HepG2 (cell line): ENCODE measurements at regions not wholly inside any gene's neighbourhood (a gene's known extent, or its start where the extent isn't known, plus 50 kb on each side); places are given as distances from the start of the nearest gene placed in this dataset.

ENCODE experiments used
- ATAC-seq: fragments of 200-7000 bp; cut with Tn5 transposase; 3 replicates; pipeline ENCODE4 v1.9.1; 2020; ENCODE audit warnings: mild to moderate bottlenecking, moderate library complexity
- BruUV-seq: library from RNA; stranded (reverse); fragments of 400-500 nt; replicated peaks from 2 replicates; lab custom pipeline; 2021; lab: Mats Ljungman, UMichigan
- CTCF ChIA-PET: fragments of 300-600 bp; formaldehyde crosslinking; extraction: SDS; loops from one replicate; lab custom pipeline; 2021; ENCODE audit warnings: low total read pairs, inconsistent platforms, low intra/inter-chr PET ratio; lab: Yijun Ruan, JAX
- POLR2A ChIA-PET: fragments of 350-600 bp; sonication (Branson Sonifier 250); formaldehyde crosslinking; loops from one replicate; lab custom pipeline; 2020; ENCODE audit warnings: antibody characterized with exemption, inconsistent platforms; lab: Yijun Ruan, JAX
- DNase-seq: peaks from one replicate; pipeline ENCODE4 v3.0.0-alpha.2; 2015; ENCODE audit warnings: low spot score
- FAIRE-seq: peaks from 3 replicates; lab custom pipeline; 2011; peaks lifted over from hg19 to GRCh38; lab: Jason Lieb, UNC
- H2AFZ ChIP-seq: one replicate; pipeline ENCODE4 v1.6.1; 2011; ENCODE audit warnings: low read length, inconsistent platforms
- H3K27ac ChIP-seq: fragments of 300-600 bp; 3 replicates; pipeline ENCODE4 v1.8.0; 2011; ENCODE audit warnings: mixed run types, mild to moderate bottlenecking, mixed read lengths, low read length, inconsistent platforms; ENCODE audit not compliant: insufficient read depth; ENCODE audit errors: extremely low read length
- H3K27me3 ChIP-seq, 2 experiments: fragments of 200-600 bp in 1 of 2; 2 replicates in 1 of 2; 3 replicates in 1 of 2; pipeline versions ENCODE4 v1.6.0 to v1.8.0; 2011; ENCODE audit warnings: low read length in 2 of 2, mild to moderate bottlenecking in 2 of 2, moderate library complexity in 2 of 2, inconsistent platforms in 1 of 2; ENCODE audit not compliant: insufficient read depth in 2 of 2, control insufficient read depth in 1 of 2
- H3K36me3 ChIP-seq, 2 experiments: fragments of 200-600 bp in 1 of 2; replicated peaks in 1 of 2; 2 replicates in 1 of 2; 3 replicates in 1 of 2; pipeline versions ENCODE4 v1.5.1 to v1.8.0; 2011; ENCODE audit warnings: low read length in 2 of 2, inconsistent platforms in 1 of 2; ENCODE audit not compliant: insufficient read depth in 2 of 2, control insufficient read depth in 1 of 2
- H3K4me1 ChIP-seq: 2 replicates; pipeline ENCODE4 v1.5.1; 2012; ENCODE audit warnings: low read length, inconsistent platforms; ENCODE audit not compliant: insufficient read depth
- H3K4me2 ChIP-seq: 2 replicates; pipeline ENCODE4 v1.6.0; 2011; ENCODE audit warnings: low read depth, low read length, inconsistent platforms
- H3K4me3 ChIP-seq, 3 experiments: fragments of 200-600 bp in 1 of 3; sonication (generic), shearing (Covaris generic) in 1 of 3; replicated peaks in 1 of 3; 2 replicates each; pipeline ENCODE4 v1.5.1; 2011 to 2016; ENCODE audit warnings: low read length in 3 of 3, inconsistent platforms in 2 of 3, low read depth in 2 of 3, mild to moderate bottlenecking in 2 of 3, control low read depth in 1 of 3, mixed read lengths in 1 of 3; ENCODE audit not compliant: insufficient read depth in 1 of 3
- H3K79me2 ChIP-seq: one replicate; pipeline ENCODE4 v1.6.1; 2011; ENCODE audit warnings: low read length, inconsistent platforms; ENCODE audit not compliant: insufficient read depth
- H3K9ac ChIP-seq: 2 replicates; pipeline ENCODE4 v1.6.0; 2011; ENCODE audit warnings: mild to moderate bottlenecking, low read depth, low read length, inconsistent platforms; ENCODE audit not compliant: insufficient read depth
- H3K9me3 ChIP-seq: 2 replicates; pipeline ENCODE4 v1.5.1; 2012; ENCODE audit warnings: mild to moderate bottlenecking, low read length
- H4K20me1 ChIP-seq: 2 replicates; pipeline ENCODE4 v1.6.0; 2011; ENCODE audit warnings: inconsistent platforms, mild to moderate bottlenecking, low read length, moderate library complexity; ENCODE audit not compliant: insufficient read depth
- ATF7-NPFF ChIP-seq: sonication (generic); formaldehyde crosslinking; IDR thresholded peaks from 2 replicates; pipeline ENCODE4 v1.8.1; 2023; ENCODE audit warnings: mild to moderate bottlenecking, low read depth, missing genetic modification reagents, moderate library complexity
- BORCS8-MEF2B ChIP-seq: sonication (generic); formaldehyde crosslinking; IDR thresholded peaks from 2 replicates; pipeline ENCODE4 v1.8.0; 2022; ENCODE audit warnings: mild to moderate bottlenecking, missing genetic modification reagents
- BRCA1 ChIP-seq: sonication (generic); formaldehyde crosslinking; IDR thresholded peaks from 2 replicates; pipeline ENCODE4 v1.4.0; 2020; ENCODE audit warnings: missing genetic modification reagents
- GATA4 ChIP-seq: sonication (generic); IDR thresholded peaks from 2 replicates; pipeline ENCODE4 v1.6.1; 2016; ENCODE audit warnings: antibody characterized with exemption, low read depth, borderline replicate concordance
- MYC ChIP-seq: sonication (generic); formaldehyde crosslinking; IDR thresholded peaks from 2 replicates; pipeline ENCODE4 v1.9.0; 2021; ENCODE audit warnings: missing genetic modification reagents, borderline replicate concordance
- PRMT3 ChIP-seq: sonication (generic); formaldehyde crosslinking; IDR thresholded peaks from 2 replicates; pipeline ENCODE4 v1.8.1; 2022; ENCODE audit warnings: low read depth, mild to moderate bottlenecking, moderate library complexity, missing genetic modification reagents, borderline replicate concordance
- SMARCE1 ChIP-seq: fragments of 450-650 bp; IDR thresholded peaks from 2 replicates; pipeline ENCODE4 v1.6.1; 2017; ENCODE audit warnings: borderline replicate concordance
- SSRP1 ChIP-seq: IDR thresholded peaks from 2 replicates; pipeline ENCODE4 v1.6.1; 2016; ENCODE audit warnings: control low read depth
- TBX3 ChIP-seq: fragments of 450-650 bp; IDR thresholded peaks from 2 replicates; pipeline ENCODE4 v1.6.1; 2017; ENCODE audit warnings: antibody characterized with exemption, mild to moderate bottlenecking, inconsistent platforms, borderline replicate concordance
- TMF1 ChIP-seq: sonication (generic); formaldehyde crosslinking; IDR thresholded peaks from 2 replicates; pipeline ENCODE4 v1.8.1; 2022; ENCODE audit warnings: low read depth, missing genetic modification reagents
- ZIK1 ChIP-seq: sonication (generic); formaldehyde crosslinking; IDR thresholded peaks from 2 replicates; pipeline ENCODE4 v1.5.0; 2020; ENCODE audit warnings: mild to moderate bottlenecking, low read depth, missing genetic modification reagents, borderline replicate concordance
- ZMAT3 ChIP-seq: sonication (generic); formaldehyde crosslinking; conservative IDR thresholded peaks from 2 replicates; pipeline ENCODE4 v1.7.0; 2021; ENCODE audit warnings: missing genetic modification reagents
- ZNF382 ChIP-seq: sonication (generic); formaldehyde crosslinking; IDR thresholded peaks from 2 replicates; pipeline ENCODE4 v1.5.0; 2020; ENCODE audit warnings: missing genetic modification reagents, mild to moderate bottlenecking, borderline replicate concordance
- ZNF569 ChIP-seq: sonication (generic); formaldehyde crosslinking; IDR thresholded peaks from 2 replicates; pipeline ENCODE4 v1.5.0; 2020; ENCODE audit warnings: mild to moderate bottlenecking, missing genetic modification reagents, moderate library complexity, borderline replicate concordance
- WGBS: methylation state at CpG from one replicate; pipeline ENCODE4 v1.1.6; 2017; ENCODE audit warnings: low lambda C conversion rate; 5-methylcytosine and 5-hydroxymethylcytosine counted together
- in situ Hi-C: cut with HindIII; loops from 2 replicates; pipeline ENCODE4 v1.10.0; 2017; ENCODE audit warnings: low pct_unique_long_range_greater_than_20kb; ENCODE audit not compliant: extremely low pct_ligation_motif_present
- intact Hi-C: fragments of 100-400 bp; cut with micrococcal nuclease; formaldehyde crosslinking; loops from one replicate; pipeline ENCODE4 v1.10.0; 2022; ENCODE audit not compliant: unreplicated experiment
- TF ChIP-seq, protein P1 (sequence below): sonication (generic); formaldehyde crosslinking; IDR thresholded peaks from 2 replicates; pipeline ENCODE4 v1.5.1; 2020; ENCODE audit warnings: mild to moderate bottlenecking, missing genetic modification reagents, moderate library complexity
- TF ChIP-seq, protein P2 (sequence below): sonication (generic); formaldehyde crosslinking; IDR thresholded peaks from 2 replicates; pipeline ENCODE4 v1.8.1; 2023; ENCODE audit warnings: mild to moderate bottlenecking, missing genetic modification reagents
- TF ChIP-seq, protein P3 (sequence below): sonication (generic); formaldehyde crosslinking; IDR thresholded peaks from 2 replicates; pipeline ENCODE4 v1.4.0; 2020; ENCODE audit warnings: mild to moderate bottlenecking, missing genetic modification reagents

- TF ChIP-seq, protein P1, sequence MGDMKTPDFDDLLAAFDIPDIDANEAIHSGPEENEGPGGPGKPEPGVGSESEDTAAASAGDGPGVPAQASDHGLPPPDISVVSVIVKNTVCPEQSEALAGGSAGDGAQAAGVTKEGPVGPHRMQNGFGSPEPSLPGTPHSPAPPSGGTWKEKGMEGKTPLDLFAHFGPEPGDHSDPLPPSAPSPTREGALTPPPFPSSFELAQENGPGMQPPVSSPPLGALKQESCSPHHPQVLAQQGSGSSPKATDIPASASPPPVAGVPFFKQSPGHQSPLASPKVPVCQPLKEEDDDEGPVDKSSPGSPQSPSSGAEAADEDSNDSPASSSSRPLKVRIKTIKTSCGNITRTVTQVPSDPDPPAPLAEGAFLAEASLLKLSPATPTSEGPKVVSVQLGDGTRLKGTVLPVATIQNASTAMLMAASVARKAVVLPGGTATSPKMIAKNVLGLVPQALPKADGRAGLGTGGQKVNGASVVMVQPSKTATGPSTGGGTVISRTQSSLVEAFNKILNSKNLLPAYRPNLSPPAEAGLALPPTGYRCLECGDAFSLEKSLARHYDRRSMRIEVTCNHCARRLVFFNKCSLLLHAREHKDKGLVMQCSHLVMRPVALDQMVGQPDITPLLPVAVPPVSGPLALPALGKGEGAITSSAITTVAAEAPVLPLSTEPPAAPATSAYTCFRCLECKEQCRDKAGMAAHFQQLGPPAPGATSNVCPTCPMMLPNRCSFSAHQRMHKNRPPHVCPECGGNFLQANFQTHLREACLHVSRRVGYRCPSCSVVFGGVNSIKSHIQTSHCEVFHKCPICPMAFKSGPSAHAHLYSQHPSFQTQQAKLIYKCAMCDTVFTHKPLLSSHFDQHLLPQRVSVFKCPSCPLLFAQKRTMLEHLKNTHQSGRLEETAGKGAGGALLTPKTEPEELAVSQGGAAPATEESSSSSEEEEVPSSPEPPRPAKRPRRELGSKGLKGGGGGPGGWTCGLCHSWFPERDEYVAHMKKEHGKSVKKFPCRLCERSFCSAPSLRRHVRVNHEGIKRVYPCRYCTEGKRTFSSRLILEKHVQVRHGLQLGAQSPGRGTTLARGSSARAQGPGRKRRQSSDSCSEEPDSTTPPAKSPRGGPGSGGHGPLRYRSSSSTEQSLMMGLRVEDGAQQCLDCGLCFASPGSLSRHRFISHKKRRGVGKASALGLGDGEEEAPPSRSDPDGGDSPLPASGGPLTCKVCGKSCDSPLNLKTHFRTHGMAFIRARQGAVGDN (CRISPR knock-in tag): no peak
- TF ChIP-seq, protein P2, sequence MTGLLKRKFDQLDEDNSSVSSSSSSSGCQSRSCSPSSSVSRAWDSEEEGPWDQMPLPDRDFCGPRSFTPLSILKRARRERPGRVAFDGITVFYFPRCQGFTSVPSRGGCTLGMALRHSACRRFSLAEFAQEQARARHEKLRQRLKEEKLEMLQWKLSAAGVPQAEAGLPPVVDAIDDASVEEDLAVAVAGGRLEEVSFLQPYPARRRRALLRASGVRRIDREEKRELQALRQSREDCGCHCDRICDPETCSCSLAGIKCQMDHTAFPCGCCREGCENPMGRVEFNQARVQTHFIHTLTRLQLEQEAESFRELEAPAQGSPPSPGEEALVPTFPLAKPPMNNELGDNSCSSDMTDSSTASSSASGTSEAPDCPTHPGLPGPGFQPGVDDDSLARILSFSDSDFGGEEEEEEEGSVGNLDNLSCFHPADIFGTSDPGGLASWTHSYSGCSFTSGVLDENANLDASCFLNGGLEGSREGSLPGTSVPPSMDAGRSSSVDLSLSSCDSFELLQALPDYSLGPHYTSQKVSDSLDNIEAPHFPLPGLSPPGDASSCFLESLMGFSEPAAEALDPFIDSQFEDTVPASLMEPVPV (CRISPR knock-in tag): no peak
Measured at GRCh38 chr1:54461731-54462596, 55.8 kb upstream of the SSBP3 start (continued).

GRCh38 chr1:54460861-54461387 lies 54.7 kb upstream of the SSBP3 start:
- no peaks in the 10 kb centered on the region for H3K36me3 ChIP-seq
- POLR2A ChIA-PET: no interaction called here
- TF ChIP-seq GATA4: no peak
- no peak for TF ChIP-seq SMARCE1
- TF ChIP-seq ZNF382 (CRISPR knock-in tag): no peak
- no peak for TF ChIP-seq ZIK1
- TF ChIP-seq BRCA1 (CRISPR knock-in tag): no peak
- TF ChIP-seq ATF7-NPFF (CRISPR knock-in tag): no peak
- TF ChIP-seq TMF1 (CRISPR knock-in tag): no peak
- TF ChIP-seq, protein P3, sequence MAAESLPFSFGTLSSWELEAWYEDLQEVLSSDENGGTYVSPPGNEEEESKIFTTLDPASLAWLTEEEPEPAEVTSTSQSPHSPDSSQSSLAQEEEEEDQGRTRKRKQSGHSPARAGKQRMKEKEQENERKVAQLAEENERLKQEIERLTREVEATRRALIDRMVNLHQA (CRISPR knock-in tag): no peak
- TF ChIP-seq ZMAT3 (CRISPR knock-in tag): no peak
- no peak for TF ChIP-seq ZNF569 (CRISPR knock-in tag)
- TF ChIP-seq SSRP1 (CRISPR knock-in tag): no peak
- TF ChIP-seq TBX3: no peak
- TF ChIP-seq PRMT3: no peak
- TF ChIP-seq MYC (CRISPR knock-in tag): no peak
- TF ChIP-seq BORCS8-MEF2B (CRISPR knock-in tag): no peak
- TF ChIP-seq, all 625 proteins: peak for 0
- Histone ChIP-seq H2AFZ (no peak overlapping the region), H3K27me3 (peaks cover 2 to 44% of the 10 kb centered on the region in 2 experiments; a peak in 3 of 5 replicates), H3K79me2 (no peaks in the 10 kb centered on the region), H3K9me3 (no peaks in the 10 kb centered on the region), H3K4me3 (no peak overlapping the region), H3K9ac (no peak overlapping the region), H3K4me2 (no peak overlapping the region), H3K4me1 (peaks cover 29% of the 10 kb centered on the region), H4K20me1 (no peaks in the 10 kb centered on the region), H3K27ac (no peak overlapping the region)
- intact Hi-C loops: no loop called here
- WGBS: 54% methylated on average over 8 of the region's 8 CpGs
- CTCF ChIA-PET: no interaction called here
- no TSS peak for BruUV-seq
- ATAC-seq (no peak), DNase-seq (no peak), FAIRE-seq (no peak)
- in situ Hi-C loops: no loop called here
